Left colon (tissue), 2 donors: ENCODE measurements at regions not wholly inside any gene's neighbourhood (a gene's known extent, or its start where the extent isn't known, plus 50 kb on each side); places are given as distances from the start of the nearest gene placed in this dataset.

ENCODE experiments used
- ATAC-seq: fragments of 200-7000 bp; cut with Tn5 transposase; one replicate; pipeline ENCODE4 v1.9.1; 2020; ENCODE audit warnings: mild to moderate bottlenecking, moderate library complexity
- DNase-seq, 2 donors: peaks; one replicate each; pipeline ENCODE4 v3.0.0-alpha.2; 2020
- intact Hi-C, 2 donors: fragments of 100-400 bp; cut with DNase I in 1 of 2; cut with micrococcal nuclease in 1 of 2; formaldehyde crosslinking; loops; one replicate each; pipeline versions ENCODE4 v1.11.2 to v1.14.0; 2022; cut with DNase I, micrococcal nuclease
- donor health status: DM: no; HTN: no; CAD: no.
- donor health status: DM: yes; HTN: yes; CAD: no.

DNA sequence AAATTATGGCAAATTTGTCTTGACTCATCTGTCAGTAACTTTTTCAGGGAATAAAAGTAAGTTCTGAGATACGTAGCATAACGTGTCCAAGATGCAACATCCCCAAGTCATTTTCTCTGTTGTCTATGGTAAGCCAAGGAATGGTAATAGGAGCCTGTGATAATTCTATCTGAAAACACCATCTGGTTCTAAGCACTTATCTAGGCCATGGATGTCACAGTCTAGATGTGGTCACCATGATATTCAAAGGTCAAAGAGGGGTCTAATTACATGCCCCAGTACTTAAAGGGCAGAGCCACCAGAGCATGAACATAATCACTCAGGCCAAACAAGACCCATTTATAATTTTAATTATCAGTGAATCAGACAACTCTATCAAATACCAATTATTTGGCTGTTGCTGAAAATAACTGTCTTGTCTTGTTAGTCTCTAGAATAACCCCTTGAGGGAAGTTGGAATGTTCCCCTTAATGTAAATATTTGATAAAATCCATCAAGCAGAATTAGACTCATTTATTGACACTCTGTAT is 225.1 kb upstream of the MPPED2 start:
- ATAC-seq (no peak), DNase-seq (no peak)
- intact Hi-C loops, result no loop called here

GRCh38 chr11:30810116-30810515 is 224.0 kb upstream of the MPPED2 start:
- ATAC-seq, result no peak
- intact Hi-C loops, result no loop called here
- DNase-seq, result no peak

DNA sequence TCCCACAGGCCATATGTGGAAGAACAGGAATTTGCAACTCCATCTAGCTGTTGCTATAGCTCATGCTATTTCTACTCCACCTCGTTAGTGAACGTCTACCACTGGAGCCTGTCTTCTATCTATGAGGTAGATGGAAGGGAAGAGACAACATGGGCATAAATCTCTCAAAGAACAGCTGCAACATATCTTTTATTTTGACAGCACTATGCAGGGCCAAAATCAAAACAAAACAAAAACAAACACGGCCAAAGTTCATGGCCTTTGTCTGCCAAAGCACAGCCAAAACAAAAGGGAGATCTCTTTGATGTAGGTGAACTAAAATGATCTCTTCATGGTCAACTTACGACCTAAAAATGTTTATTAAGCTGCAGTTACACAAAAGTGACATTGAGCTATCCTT is 215.2 kb upstream of the MPPED2 start:
- intact Hi-C loops, result no loop called here
- DNase-seq, result no peak
- ATAC-seq, result no peak

DNA sequence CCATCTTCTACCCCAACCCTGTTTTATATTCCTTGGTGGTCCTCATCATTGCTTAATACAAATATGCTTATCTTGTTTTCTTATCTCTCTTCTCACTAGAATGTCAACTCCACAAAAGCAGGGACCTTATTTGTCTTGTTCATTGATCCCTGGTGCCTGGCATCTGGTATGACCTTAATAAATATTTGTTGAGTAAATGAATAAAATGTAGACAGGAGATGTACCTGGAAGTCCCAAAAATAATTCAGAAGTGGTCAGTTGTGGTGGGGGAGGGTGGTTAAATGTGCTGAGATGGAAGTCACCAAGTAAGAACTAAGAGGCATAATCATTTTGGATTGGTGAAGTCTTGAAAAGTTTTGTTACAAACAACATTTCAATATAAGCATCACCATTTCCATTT is 214.8 kb upstream of the MPPED2 start:
- DNase-seq, result no peak
- intact Hi-C loops, result no loop called here
- ATAC-seq, result no peak

DNA sequence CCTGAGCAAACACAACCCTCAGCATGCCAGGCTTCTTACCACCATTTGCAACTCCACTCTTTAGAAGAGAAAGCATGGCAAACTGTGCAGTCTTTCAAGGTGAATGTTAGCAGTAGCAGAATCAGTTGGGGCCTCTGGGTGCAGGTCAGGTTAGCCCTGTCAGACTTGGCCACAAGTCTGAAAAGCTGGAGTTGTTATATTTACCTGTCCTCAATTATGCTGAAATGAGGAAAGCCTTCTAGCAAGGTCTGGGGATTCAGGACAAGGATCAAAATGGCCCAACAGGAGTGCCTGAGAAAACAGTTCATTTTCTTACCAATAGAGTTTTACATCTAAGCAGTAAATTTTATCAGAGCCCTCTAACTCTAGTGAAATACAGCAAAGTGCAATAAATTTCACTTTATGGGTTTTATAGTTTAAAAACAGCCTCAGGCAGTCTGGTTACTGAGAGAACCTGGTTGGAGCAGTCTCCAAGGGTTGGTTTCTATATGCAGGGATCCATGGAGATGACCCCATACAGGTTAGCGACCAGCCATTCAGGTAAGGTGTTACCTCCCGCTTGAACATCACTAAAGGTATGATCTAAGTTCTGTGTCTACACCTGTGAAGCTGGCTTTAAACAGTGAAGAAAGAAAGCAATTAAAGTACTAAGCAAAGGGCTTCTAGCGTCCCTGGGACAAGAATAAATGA is 212.5 kb upstream of the MPPED2 start:
- no peak for DNase-seq
- ATAC-seq, result peak; percentile 22
- intact Hi-C loops, result no loop called here

GRCh38 chr11:30789270-30789669 is 203.1 kb upstream of the MPPED2 start:
- DNase-seq (no peak), ATAC-seq (no peak)
- intact Hi-C loops, result no loop called here

- ATAC-seq, result no peak
- DNase-seq, result no peak
- intact Hi-C loops, result no loop called here
Measured at GRCh38 chr11:30788849-30789248, 202.7 kb upstream of the MPPED2 start.

GRCh38 chr11:30786256-30787110 is 200.3 kb upstream of the MPPED2 start:
- intact Hi-C loops, result no loop called here
- no peak for ATAC-seq
- no peak for DNase-seq

- ATAC-seq (no peak), DNase-seq (no peak)
- intact Hi-C loops, result no loop called here
Measured at GRCh38 chr11:30778596-30778995, 192.4 kb upstream of the MPPED2 start.

DNA sequence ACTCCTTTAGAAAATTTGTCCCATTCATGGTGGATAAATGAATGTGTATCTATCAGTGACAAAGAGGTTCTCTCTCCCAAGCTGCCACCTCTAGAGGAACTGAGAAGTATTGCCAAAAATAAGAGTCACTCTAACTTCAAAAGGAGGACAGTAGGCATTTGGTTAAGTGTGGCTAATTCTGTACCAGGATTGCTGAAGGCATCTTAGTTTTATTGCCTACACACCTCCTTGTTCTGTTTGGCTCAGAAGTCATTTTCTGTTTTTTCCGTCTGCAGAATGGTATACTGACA is 189.0 kb upstream of the MPPED2 start:
- ATAC-seq (no peak), DNase-seq (no peak)
- intact Hi-C loops, result no loop called here

GRCh38 chr11:30774496-30775232 is 188.5 kb upstream of the MPPED2 start:
- ATAC-seq (no peak), DNase-seq (no peak)
- intact Hi-C loops, result no loop called here

- DNase-seq, result no peak
- intact Hi-C loops, result no loop called here
- ATAC-seq, result no peak
Measured at GRCh38 chr11:30772908-30773307, 186.8 kb upstream of the MPPED2 start.

DNA sequence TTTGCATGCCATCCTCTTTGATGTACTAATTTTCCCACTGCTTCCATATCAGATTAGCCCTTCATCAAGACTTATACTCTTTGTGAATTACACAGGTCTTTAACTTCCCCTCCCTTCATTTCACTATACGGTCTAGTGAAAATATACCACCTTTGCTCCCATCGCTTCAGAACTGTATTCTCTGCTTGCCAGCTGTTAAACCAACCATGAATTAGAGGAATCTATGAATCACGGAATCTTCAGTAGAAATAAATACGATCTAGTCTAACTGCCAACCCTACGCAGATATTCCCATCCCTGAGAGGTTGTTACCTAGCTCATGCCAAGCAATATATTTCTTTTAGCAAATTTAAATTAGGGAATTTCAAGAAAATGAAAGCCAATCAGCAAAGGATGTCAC is 177.8 kb upstream of the MPPED2 start:
- DNase-seq (no peak), ATAC-seq (no peak)
- intact Hi-C loops, result no loop called here

GRCh38 chr11:30762188-30762587 is 176.0 kb upstream of the MPPED2 start:
- intact Hi-C loops, result no loop called here

GRCh38 chr11:30760345-30760744 is 174.2 kb upstream of the MPPED2 start:
- no peak for ATAC-seq
- intact Hi-C loops, result no loop called here

More at GRCh38 chr11:30762188-30762587, 176.0 kb upstream of the MPPED2 start:
- ATAC-seq, result no peak
- DNase-seq, result no peak

GRCh38 chr11:30758946-30759504 is 172.9 kb upstream of the MPPED2 start:
- ATAC-seq (no peak), DNase-seq (peak in 1 of 2 donors; percentile 30)
- intact Hi-C loops, result no loop called here

More at GRCh38 chr11:30760345-30760744, 174.2 kb upstream of the MPPED2 start:
- no peak for DNase-seq

DNA sequence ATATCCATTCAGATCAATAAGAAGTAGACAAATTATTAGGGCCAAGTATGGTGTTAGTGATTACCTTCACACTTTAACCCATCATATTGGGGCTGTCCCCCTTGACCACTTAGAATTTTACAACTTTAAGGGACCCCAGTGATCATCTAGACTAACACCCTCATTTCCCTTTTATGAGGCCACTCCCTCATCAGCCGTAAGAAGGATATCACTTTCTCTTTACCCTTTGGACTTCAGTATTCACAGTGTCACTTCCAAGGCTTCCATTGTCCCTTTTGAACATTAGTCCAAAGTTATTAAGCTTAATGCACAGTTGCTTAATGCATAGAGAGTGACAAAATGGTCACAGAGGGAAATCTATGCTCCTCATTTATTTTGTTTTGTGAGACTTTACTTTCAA is 172.4 kb upstream of the MPPED2 start:
- ATAC-seq, result no peak
- no peak for DNase-seq
- intact Hi-C loops, result no loop called here

DNA sequence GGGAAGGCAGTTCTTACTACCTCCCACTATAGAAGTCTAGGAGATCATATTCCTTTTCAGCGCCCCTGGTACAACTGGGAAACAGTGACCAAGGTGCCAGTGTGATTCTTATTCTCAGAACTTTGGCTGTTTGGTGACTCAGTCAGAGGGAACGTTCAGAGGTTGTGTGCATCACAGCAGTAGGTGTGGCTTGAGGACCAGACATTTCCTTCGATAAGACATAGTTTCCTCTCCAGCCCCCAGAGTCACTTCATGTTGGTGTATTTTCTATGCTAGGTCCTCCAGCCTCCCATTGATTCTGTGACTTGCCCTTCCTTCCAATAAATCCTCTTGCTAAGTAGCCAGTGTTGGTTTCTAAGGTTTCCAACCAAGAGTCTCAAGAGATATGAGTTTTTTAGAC is 171.9 kb upstream of the MPPED2 start:
- no peak for DNase-seq
- ATAC-seq, result no peak
- intact Hi-C loops, result no loop called here

DNA sequence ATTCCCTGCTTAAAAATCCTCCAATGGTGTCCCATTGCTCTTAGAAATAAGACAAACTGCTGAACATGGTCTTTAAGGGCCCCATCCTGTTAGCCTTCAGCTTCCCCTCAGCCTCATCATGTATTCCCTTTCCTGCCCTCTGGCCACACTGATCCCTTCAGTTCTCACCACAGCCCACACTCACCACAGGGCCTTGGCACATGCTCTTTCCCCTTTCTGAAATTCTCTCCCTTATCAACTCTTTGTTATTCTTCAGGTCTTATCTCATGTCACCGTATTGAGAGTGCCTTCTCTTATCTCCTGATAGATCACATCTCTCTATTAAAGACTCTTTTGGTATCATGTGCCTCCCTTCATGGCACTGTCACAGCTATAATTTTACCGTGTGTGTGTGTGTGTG is 167.8 kb upstream of the MPPED2 start:
- ATAC-seq (no peak), DNase-seq (no peak)
- intact Hi-C loops, result no loop called here

GRCh38 chr11:30753504-30753903 is 167.4 kb upstream of the MPPED2 start:
- DNase-seq, result no peak
- intact Hi-C loops, result no loop called here
- no peak for ATAC-seq
